ENCODE measurements at regions not wholly inside any gene's neighbourhood (a gene's known extent, or its start where the extent isn't known, plus 50 kb on each side); places are given as distances from the start of the nearest gene placed in this dataset.

- Histone ChIP-seq H3K4me3 (replicated peaks; ENCODE audit: low read depth, low read length) (no peak overlapping the region), H3K27me3 (replicated peaks; ENCODE audit: control insufficient read depth, insufficient read depth, low read length) (no peaks in the 10 kb centered on the region), H3K36me3 (ENCODE audit: control insufficient read depth, insufficient read depth, low read length) (no peaks in the 10 kb centered on the region)
- TF ChIP-seq, protein P1, sequence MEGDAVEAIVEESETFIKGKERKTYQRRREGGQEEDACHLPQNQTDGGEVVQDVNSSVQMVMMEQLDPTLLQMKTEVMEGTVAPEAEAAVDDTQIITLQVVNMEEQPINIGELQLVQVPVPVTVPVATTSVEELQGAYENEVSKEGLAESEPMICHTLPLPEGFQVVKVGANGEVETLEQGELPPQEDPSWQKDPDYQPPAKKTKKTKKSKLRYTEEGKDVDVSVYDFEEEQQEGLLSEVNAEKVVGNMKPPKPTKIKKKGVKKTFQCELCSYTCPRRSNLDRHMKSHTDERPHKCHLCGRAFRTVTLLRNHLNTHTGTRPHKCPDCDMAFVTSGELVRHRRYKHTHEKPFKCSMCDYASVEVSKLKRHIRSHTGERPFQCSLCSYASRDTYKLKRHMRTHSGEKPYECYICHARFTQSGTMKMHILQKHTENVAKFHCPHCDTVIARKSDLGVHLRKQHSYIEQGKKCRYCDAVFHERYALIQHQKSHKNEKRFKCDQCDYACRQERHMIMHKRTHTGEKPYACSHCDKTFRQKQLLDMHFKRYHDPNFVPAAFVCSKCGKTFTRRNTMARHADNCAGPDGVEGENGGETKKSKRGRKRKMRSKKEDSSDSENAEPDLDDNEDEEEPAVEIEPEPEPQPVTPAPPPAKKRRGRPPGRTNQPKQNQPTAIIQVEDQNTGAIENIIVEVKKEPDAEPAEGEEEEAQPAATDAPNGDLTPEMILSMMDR (IDR thresholded peaks at IDR 0.05; ENCODE audit: insufficient read depth, low read length, poor library complexity, severe bottlenecking): no peak
- DNase-seq (ENCODE audit: extremely low read depth, insufficient read length): no peak
These were observed 1212.3 kb downstream of the BRD1 start for GRCh38 chr22:48615171-48616008.

DNA sequence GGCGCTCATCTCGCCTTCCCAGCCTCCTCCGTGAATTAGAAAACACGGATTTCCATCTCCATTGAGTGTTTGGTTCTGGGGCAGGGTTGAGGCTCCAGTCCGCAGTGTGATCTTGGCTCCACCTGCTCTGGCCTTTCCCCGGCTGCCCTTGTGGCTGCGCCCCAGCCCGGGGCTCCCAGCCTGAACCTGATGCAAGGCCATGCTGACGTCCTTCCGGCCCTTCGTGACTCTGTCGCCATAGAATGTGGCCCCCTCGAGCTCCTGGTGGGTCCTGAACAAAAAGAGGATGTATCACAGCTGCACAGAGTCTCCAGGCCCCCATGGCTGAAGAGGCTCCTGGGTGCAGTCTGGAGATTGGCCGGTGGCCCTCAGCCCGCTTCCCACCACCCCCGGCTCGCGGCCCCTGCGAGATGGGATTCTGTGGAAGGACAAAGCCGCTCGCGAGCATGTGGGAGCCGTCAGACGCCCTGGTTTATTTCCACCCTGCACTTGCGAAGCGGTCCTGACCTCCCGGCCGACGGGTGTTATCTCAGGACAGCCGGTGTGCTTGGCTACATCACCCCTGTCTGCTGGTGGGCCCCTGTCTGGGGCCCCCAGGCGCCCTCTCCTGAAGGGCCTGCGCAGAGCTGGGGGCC is 1214.0 kb downstream of the BRD1 start:
- TF ChIP-seq, protein P1 (IDR thresholded peaks at IDR 0.05; ENCODE audit: insufficient read depth, low read length, poor library complexity, severe bottlenecking): no peak
- Histone ChIP-seq H3K4me3 (replicated peaks; ENCODE audit: low read depth, low read length) (no peak overlapping the region), H3K27me3 (replicated peaks; ENCODE audit: control insufficient read depth, insufficient read depth, low read length) (no peaks in the 10 kb centered on the region), H3K36me3 (ENCODE audit: control insufficient read depth, insufficient read depth, low read length) (no peaks in the 10 kb centered on the region)
- no peak for DNase-seq (ENCODE audit: extremely low read depth, insufficient read length)

GRCh38 chr22:48612077-48612995 is 1215.3 kb downstream of the BRD1 start:
- TF ChIP-seq, protein P1 (IDR thresholded peaks at IDR 0.05; ENCODE audit: insufficient read depth, low read length, poor library complexity, severe bottlenecking): no peak
- no peak for DNase-seq (ENCODE audit: extremely low read depth, insufficient read length)
- Histone ChIP-seq H3K36me3 (ENCODE audit: control insufficient read depth, insufficient read depth, low read length) (no peaks in the 10 kb centered on the region), H3K4me3 (replicated peaks; ENCODE audit: low read depth, low read length) (no peak overlapping the region), H3K27me3 (replicated peaks; ENCODE audit: control insufficient read depth, insufficient read depth, low read length) (no peaks in the 10 kb centered on the region)

- no peak for DNase-seq (ENCODE audit: extremely low read depth, insufficient read length)
- H3K27me3 ChIP-seq (replicated peaks; ENCODE audit: control insufficient read depth, insufficient read depth, low read length): no peaks in the 10 kb centered on the region
- no peak overlapping the region for H3K4me3 ChIP-seq (replicated peaks; ENCODE audit: low read depth, low read length)
- TF ChIP-seq, protein P1 (IDR thresholded peaks at IDR 0.05; ENCODE audit: insufficient read depth, low read length, poor library complexity, severe bottlenecking): no peak
- no peaks in the 10 kb centered on the region for H3K36me3 ChIP-seq (ENCODE audit: control insufficient read depth, insufficient read depth, low read length)
These were observed 1218.3 kb downstream of the BRD1 start for GRCh38 chr22:48609279-48609865.

GRCh38 chr22:48607901-48608662 is 1219.6 kb downstream of the BRD1 start:
- H3K4me3 ChIP-seq (replicated peaks; ENCODE audit: low read depth, low read length): no peak overlapping the region
- TF ChIP-seq, protein P1 (IDR thresholded peaks at IDR 0.05; ENCODE audit: insufficient read depth, low read length, poor library complexity, severe bottlenecking): no peak
- DNase-seq (ENCODE audit: extremely low read depth, insufficient read length): no peak
- no peaks in the 10 kb centered on the region for H3K27me3 ChIP-seq (replicated peaks; ENCODE audit: control insufficient read depth, insufficient read depth, low read length)
- no peaks in the 10 kb centered on the region for H3K36me3 ChIP-seq (ENCODE audit: control insufficient read depth, insufficient read depth, low read length)
